ENCODE measurements at regions not wholly inside any gene's neighbourhood (a gene's known extent, or its start where the extent isn't known, plus 50 kb on each side); places are given as distances from the start of the nearest gene placed in this dataset.
"Not testable (repeated sequence)": the region's sequence is repeated elsewhere in the genome, so short reads cannot be mapped to it uniquely, and the experiment has no call there.

DNA sequence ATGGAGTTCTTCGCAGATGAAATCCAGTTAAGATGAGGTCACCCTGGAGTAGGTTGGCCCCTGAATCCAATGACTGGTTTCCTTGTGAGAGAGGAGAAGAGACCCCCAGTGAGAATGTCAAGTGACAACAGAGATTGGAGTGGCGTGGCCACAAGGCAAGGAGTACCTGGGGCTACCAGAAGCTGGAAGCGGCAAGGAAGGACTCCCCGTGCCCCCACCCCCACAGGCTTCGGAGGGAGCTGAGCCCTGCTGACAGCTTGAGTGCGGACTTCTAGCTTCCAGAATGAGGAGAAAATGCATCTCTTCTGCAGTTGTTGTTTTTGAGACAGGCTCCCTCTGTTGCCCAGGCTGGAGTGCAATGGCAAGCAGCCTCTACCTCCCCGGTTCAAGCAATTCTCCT, 78.0 kb upstream of the HPCAL1 start:
- DNase-seq = no peak

- no peak for DNase-seq
Observed at GRCh38 chr2:10225291-10226037, 77.2 kb upstream of the HPCAL1 start.

DNA sequence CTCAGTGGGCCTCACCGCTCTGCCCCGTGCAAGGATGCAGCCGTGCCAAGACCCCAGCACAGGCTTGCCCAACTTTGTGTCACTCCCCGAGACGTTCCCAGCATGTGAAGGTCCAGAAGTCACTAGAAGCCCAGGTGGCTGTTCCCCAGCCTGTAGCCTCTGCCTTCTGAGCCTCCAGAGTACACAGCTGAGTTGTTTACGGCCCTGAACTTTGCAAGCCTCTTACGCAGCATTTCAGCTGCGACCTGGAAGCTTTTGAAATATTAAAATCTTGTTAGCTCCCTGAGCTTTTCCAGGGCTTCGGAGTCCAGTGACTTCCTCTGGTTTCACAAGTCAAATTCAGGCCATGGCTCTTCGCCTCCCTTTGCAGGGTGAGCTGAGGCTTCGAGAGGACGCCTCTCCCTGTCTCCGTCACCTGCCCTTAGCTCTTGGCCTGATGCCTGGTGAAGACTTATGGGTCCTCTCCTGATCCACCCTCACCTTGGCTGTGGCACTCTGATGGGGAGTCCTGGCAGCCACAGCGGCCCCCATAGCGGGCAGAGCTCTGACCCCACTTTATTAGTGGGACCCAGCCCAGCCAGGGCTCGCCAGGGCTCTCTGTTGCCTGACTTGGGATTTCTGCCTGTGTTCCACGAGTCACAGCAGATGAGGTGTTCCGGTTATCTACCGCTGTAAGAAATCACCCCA, 76.5 kb upstream of the HPCAL1 start:
- no peak for DNase-seq

- no peak for DNase-seq
Observed at GRCh38 chr2:10228611-10229365, 73.9 kb upstream of the HPCAL1 start.

- DNase-seq = no peak
Observed at GRCh38 chr2:10229462-10230099, 73.1 kb upstream of the HPCAL1 start.

DNA sequence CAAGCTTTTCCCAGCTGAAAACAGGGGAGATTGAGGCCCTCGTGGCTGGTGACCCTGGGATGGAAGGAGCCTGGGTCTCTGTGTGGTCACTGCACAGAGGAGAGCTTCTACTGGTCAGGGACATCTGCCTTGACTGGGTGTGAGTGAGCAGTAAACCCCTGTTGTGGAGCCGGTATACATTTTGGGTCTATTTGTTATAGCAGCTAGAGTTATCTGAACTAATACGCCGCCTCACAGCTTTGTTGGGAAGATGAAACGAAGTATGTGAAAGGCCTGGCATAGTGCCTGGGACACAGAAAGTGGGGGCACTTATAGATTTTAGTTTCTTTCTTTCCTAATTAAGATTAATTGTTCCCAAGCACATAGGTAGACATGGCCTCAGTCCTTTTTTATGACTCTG, 72.2 kb upstream of the HPCAL1 start:
- no peak for DNase-seq

GRCh38 chr2:10230921-10231320, 71.8 kb upstream of the HPCAL1 start:
- not testable (repeated sequence) for DNase-seq

- DNase-seq = no peak
Observed at GRCh38 chr2:10231551-10232085, 71.1 kb upstream of the HPCAL1 start.

DNA sequence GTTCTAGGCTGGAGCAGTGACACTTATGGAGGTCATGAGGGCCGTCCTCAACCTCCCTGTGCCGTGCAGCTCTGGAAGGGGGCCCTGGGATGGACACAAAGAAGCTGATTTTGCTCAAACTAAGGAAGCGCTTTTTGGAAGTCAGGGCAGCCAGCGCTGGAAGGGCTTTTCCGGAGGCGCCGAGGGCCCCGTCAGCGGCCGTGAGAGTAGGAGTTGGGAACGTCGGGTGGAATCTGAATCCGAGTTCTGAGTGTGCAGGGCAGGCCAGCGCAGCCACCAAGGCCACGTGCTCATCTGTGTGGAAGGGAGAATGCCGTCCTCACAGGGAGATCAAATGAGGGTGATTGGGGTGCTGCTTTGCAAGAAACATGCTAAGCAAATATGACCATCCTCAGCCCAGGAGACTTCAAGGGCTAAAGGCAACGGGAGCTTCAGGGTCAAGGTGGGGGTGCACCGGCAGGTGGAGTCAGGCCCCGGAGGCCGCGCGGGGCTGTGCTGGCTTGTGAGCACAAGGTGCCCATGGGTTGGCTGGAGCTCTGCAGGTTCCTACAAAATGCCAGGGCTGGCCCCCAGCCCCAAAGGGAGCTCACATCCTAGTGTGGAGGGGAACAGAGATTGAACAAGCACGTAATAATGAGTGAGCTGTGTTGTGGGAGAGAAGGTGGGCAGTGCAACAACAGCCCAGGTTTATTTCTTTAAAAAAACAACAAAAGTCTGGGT, 70.4 kb upstream of the HPCAL1 start:
- DNase-seq = no peak

DNA sequence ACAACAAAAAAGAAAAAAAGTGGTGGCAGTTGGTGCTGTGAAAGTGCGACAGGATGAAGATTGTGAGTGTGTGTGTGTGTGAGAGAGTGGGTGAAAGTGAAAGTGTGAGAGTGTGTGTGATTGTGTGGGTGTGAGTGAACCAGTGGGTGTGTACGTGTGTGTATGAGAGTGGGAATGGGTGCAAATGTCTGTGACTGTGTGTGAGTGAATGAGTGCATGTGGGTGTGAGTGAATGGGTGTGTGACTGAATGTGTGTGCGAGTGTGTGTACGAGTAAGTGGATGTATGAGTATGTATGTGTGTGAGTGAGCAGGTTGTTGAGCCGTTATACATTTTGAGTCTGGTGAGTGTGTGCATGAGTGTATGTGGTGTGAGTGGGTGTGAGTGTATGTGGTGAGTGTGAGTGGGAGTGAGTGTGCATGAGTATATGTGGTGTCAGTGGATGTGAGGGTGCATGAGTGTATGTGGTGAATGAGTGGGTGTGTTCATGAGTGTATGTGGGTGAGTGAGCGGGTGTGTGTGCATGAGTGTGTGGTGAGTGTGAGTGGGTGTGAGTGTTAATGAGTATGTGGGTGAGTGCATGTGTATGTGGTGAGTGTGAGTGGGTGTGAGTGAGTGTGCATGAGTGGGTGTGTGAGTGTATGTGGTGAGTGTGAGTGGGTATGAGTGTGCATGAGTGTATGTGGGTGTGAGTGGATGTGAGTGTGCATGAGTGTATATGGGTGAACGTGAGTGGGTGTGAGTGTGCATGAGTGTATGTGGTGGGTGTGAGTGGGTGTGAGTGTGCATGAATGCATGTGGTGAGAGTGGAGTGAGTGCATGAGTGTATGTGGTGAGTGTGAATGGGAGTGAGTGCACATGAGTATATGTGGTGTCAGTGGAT, 69.3 kb upstream of the HPCAL1 start:
- no peak for DNase-seq

DNA sequence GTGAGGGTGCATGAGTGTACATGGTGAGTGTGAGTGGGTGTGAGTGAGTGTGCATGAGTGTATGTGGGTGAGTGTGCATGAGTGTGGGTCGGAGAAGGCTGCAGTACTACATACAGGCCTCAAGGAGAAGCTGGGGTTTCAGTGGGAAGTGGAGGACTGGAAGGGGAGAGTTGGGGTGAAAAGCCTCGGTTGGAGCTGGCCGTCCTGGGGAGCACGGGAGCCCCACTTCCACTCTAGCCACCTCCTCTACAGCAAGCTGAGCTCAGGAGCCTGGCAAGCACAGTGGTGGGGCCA, 68.7 kb upstream of the HPCAL1 start:
- no peak for DNase-seq

GRCh38 chr2:10234409-10235094, 68.2 kb upstream of the HPCAL1 start:
- DNase-seq = no peak

GRCh38 chr2:10235099-10235908, 67.4 kb upstream of the HPCAL1 start:
- DNase-seq = no peak

GRCh38 chr2:10235909-10236550, 66.7 kb upstream of the HPCAL1 start:
- DNase-seq = no peak

DNA sequence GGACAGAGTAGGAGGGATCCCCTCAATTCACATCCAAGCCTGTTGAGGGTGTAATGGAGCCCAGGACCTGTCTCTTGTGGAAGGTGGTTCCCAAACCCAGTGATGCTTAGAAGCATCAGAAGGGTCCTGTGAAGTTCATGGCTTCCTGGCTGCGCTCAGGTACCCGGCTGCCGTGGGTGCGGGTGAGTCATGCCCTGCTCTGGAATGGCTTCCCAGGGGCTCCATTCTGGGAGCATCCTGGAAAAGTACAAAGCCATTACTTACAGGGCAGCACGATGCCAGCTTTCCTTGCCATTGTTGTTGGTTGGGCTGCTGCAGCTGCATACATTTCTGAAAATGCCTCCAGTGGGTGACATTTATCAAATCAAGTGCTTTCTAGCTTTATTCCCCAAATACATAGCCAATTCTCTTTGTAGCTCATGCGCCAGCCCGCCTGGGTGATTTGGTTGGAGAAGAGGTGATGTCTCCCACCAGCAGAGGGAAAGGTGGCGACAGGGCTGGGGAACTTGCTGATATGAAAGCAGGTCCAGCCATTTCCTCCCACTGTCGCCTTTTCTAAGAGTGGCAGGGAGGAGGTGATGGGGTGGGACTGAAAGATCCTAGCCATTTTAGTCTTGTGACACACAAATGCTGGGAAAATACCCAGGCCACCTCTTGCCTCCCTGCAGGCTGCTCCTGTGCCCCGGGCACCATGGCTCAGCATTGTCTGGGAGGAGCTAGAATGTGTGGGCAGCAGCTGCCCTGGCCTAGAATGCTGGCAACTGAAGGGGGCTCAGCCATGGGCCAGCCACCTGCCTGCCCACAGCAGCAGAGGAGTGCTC, 65.9 kb upstream of the HPCAL1 start:
- no peak for DNase-seq

- DNase-seq = no peak
Observed at GRCh38 chr2:10237392-10238321, 65.0 kb upstream of the HPCAL1 start.

DNA sequence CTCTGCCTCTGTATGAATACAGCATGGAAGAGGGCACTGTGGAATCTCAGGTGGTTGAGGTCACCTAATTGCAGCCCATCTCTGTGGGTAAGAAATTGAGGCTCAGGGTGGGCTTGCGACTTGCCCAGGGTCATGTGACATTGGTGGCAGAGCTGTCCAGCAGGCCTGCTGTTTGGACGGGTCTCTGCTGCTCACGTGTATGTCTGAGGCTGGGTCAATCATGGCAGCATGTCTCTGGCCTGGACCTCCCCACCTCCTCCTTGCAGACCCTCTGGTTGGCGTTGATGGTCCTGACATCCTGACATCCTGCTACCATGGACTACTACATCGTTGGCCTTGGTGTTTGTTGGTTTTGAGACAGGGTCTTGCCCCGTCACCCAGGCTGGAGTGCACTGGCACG, 64.3 kb upstream of the HPCAL1 start:
- DNase-seq = no peak
